IMR-90 (cell line): ENCODE measurements at regions not wholly inside any gene's neighbourhood (a gene's known extent, or its start where the extent isn't known, plus 50 kb on each side); places are given as distances from the start of the nearest gene placed in this dataset.

ENCODE experiments used
- ATAC-seq: fragments of 200-7000 bp; cut with Tn5 transposase; 2 replicates; pipeline ENCODE4 v1.9.1; 2020; ENCODE audit warnings: low read depth, mild to moderate bottlenecking, moderate library complexity
- BruUV-seq: library from RNA; stranded (reverse); fragments of 400-500 nt; replicated peaks from 2 replicates; lab custom pipeline; 2021; lab: Mats Ljungman, UMichigan
- CTCF ChIA-PET: fragments of 300-600 bp; formaldehyde crosslinking; extraction: SDS; loops from one replicate; lab custom pipeline; 2021; ENCODE audit warnings: antibody characterized with exemption; lab: Yijun Ruan, JAX
- POLR2A ChIA-PET: fragments of 300-600 bp; sonication (Branson Sonifier 250); formaldehyde crosslinking; loops from one replicate; lab custom pipeline; 2022; ENCODE audit warnings: antibody characterized with exemption; ENCODE audit not compliant: unreplicated experiment; lab: Charles Lee
- DNase-seq: peaks from one replicate; pipeline ENCODE4 v3.0.0; 2013
- H2AFZ ChIP-seq: replicated peaks from 2 replicates; pipeline ENCODE3; 2013; ENCODE audit warnings: low read length, mild to moderate bottlenecking; ENCODE audit not compliant: poor library complexity
- H2AK5ac ChIP-seq: 2 replicates; pipeline ENCODE4 v1.6.1; 2013; ENCODE audit warnings: low read depth, low read length, inconsistent platforms
- H2AK9ac ChIP-seq: replicated peaks from 2 replicates; pipeline ENCODE3; 2013; ENCODE audit warnings: mild to moderate bottlenecking, low read depth, low read length, moderate library complexity; ENCODE audit not compliant: poor library complexity
- H2BK120ac ChIP-seq: 2 replicates; pipeline ENCODE4 v1.6.1; 2013; ENCODE audit warnings: low read depth, low read length, inconsistent platforms
- H2BK15ac ChIP-seq: 3 replicates; pipeline ENCODE4 v1.6.1; 2013; ENCODE audit warnings: low read depth, low read length, inconsistent platforms
- H2BK20ac ChIP-seq: 2 replicates; pipeline ENCODE4 v1.6.1; 2013; ENCODE audit warnings: low read depth, mild to moderate bottlenecking, inconsistent platforms, low read length, moderate library complexity
- H2BK5ac ChIP-seq: 2 replicates; pipeline ENCODE4 v1.6.1; 2013; ENCODE audit warnings: mild to moderate bottlenecking, low read depth, low read length, inconsistent platforms; ENCODE audit not compliant: poor library complexity, severe bottlenecking
- H3K14ac ChIP-seq: replicated peaks from 2 replicates; pipeline ENCODE4 v1.6.1; 2013; ENCODE audit warnings: low read depth, low read length, inconsistent platforms
- H3K18ac ChIP-seq: 2 replicates; pipeline ENCODE4 v1.6.1; 2013; ENCODE audit warnings: low read depth, low read length, control low read depth
- H3K23ac ChIP-seq: 2 replicates; pipeline ENCODE4 v1.6.1; 2013; ENCODE audit warnings: low read depth, low read length, inconsistent platforms
- H3K27ac ChIP-seq: 2 replicates; pipeline ENCODE4 v1.5.1; 2013; ENCODE audit warnings: mild to moderate bottlenecking, control low read depth, low read length; ENCODE audit not compliant: insufficient read depth
- H3K27me3 ChIP-seq: 2 replicates; pipeline ENCODE4 v1.6.1; 2013; ENCODE audit warnings: low read length; ENCODE audit not compliant: control insufficient read depth, insufficient read depth
- H3K36me3 ChIP-seq: 2 replicates; pipeline ENCODE4 v1.6.1; 2013; ENCODE audit warnings: low read length, mixed read lengths; ENCODE audit not compliant: control insufficient read depth, insufficient read depth
- H3K4ac ChIP-seq: 2 replicates; pipeline ENCODE4 v1.6.1; 2013; ENCODE audit warnings: low read depth, low read length, inconsistent platforms
- H3K4me1 ChIP-seq: 2 replicates; pipeline ENCODE4 v1.6.1; 2013; ENCODE audit warnings: low read length, mixed read lengths; ENCODE audit not compliant: control insufficient read depth, insufficient read depth
- H3K4me2 ChIP-seq: 2 replicates; pipeline ENCODE4 v1.6.1; 2013; ENCODE audit warnings: low read depth, mild to moderate bottlenecking, control low read depth, low read length, moderate library complexity
- H3K4me3 ChIP-seq: 2 replicates; pipeline ENCODE4 v1.5.1; 2013; ENCODE audit warnings: low read depth, mild to moderate bottlenecking, control low read depth, low read length, moderate library complexity; ENCODE audit not compliant: insufficient read depth
- H3K56ac ChIP-seq: 2 replicates; pipeline ENCODE4 v1.6.1; 2013; ENCODE audit warnings: low read length, inconsistent platforms; ENCODE audit not compliant: insufficient read depth; ENCODE audit errors: extremely low read depth
- H3K79me1 ChIP-seq, 2 experiments: 2 replicates each; pipeline ENCODE4 v1.6.1; 2013; ENCODE audit warnings: low read length in 2 of 2, inconsistent platforms in 1 of 2, low read depth in 1 of 2
- H3K9ac ChIP-seq: 2 replicates; pipeline ENCODE4 v1.6.1; 2013; ENCODE audit warnings: low read depth, low read length, control low read depth
- H3K9me1 ChIP-seq: 2 replicates; pipeline ENCODE4 v1.6.1; 2013; ENCODE audit warnings: low read length, inconsistent platforms; ENCODE audit not compliant: insufficient read depth
- H3K9me3 ChIP-seq: 2 replicates; pipeline ENCODE4 v1.6.1; 2013; ENCODE audit warnings: low read length; ENCODE audit not compliant: control insufficient read depth, insufficient read depth
- H4K20me1 ChIP-seq: 2 replicates; pipeline ENCODE4 v1.6.1; 2013; ENCODE audit warnings: low read length, inconsistent platforms; ENCODE audit not compliant: insufficient read depth
- H4K5ac ChIP-seq: 2 replicates; pipeline ENCODE4 v1.6.1; 2013; ENCODE audit warnings: mild to moderate bottlenecking, low read depth, low read length, control low read depth
- H4K8ac ChIP-seq, 2 experiments: 2 replicates each; pipeline ENCODE4 v1.6.1; 2013; ENCODE audit warnings: low read depth in 2 of 2, low read length in 2 of 2, control low read depth in 1 of 2, inconsistent platforms in 1 of 2
- H4K91ac ChIP-seq: 2 replicates; pipeline ENCODE4 v1.6.1; 2013; ENCODE audit warnings: low read depth, low read length, inconsistent platforms; ENCODE audit not compliant: insufficient read depth
- CHD1 ChIP-seq: IDR thresholded peaks from 2 replicates; pipeline ENCODE4 v1.6.1; 2012; ENCODE audit warnings: low read depth, low read length, improper control_type of control experiment
- dilution Hi-C: fragments of 300-500 bp; cut with HindIII; formaldehyde crosslinking; loops from one replicate; pipeline ENCODE4 v1.14.3; 2018; ENCODE audit warnings: low sequenced_read_pairs; ENCODE audit not compliant: unreplicated experiment
- in situ Hi-C: fragments of 300-500 bp; cut with MboI; formaldehyde crosslinking; loops from 3 replicates; pipeline ENCODE4 v1.14.3; 2019; ENCODE audit warnings: low sequenced_read_pairs, inconsistent platforms, mixed read lengths
- intact Hi-C: fragments of 100-400 bp; cut with micrococcal nuclease; formaldehyde crosslinking; loops from 2 replicates; pipeline ENCODE4 v1.10.0; 2022

DNA sequence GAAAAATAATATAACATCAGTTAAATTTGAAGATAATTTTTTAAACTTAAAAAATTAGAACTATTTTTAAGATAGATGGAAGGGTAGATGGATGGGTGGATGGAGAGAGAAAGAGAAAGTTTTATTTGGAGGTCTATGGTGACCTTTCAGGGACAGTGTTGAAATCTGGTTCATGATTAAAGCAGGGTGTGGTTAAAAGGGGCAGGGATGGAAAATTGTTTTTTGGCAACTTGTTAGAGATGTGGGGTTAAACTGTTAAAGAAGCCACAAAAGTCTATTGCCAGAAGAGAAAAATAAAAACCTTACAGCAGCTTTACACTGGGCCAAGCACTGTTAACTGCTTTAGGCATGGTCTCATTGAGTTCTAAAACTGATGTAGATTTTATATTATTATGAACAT, 134.9 kb upstream of the GORAB start:
- Histone ChIP-seq H3K18ac (no peak overlapping the region), H2AFZ (no peak overlapping the region), H2AK5ac (no peak overlapping the region), H2AK9ac (no peak overlapping the region), H3K27ac (no peak overlapping the region), H3K36me3 (no peaks in the 10 kb centered on the region), H2BK15ac (no peak overlapping the region), H3K9ac (no peak overlapping the region), H3K27me3 (no peaks in the 10 kb centered on the region), H3K23ac (no peak overlapping the region), H3K4me1 (no peaks in the 10 kb centered on the region), H2BK20ac (no peak overlapping the region), H3K14ac (no peak overlapping the region), H3K9me1 (no peaks in the 10 kb centered on the region), H2BK120ac (no peak overlapping the region), H3K4ac (no peak overlapping the region), H3K9me3 (no peaks in the 10 kb centered on the region), H3K56ac (no peak overlapping the region), H4K8ac (no peak overlapping the region), H4K5ac (no peak overlapping the region), H4K20me1 (no peaks in the 10 kb centered on the region), H4K91ac (no peak overlapping the region), H2BK5ac (no peak overlapping the region), H3K4me2 (no peak overlapping the region), H3K79me1 (no peaks in the 10 kb centered on the region; a peak in 1 of 4 replicates), H3K4me3 (no peak overlapping the region)
- ChIA-PET CTCF (no interaction called here), POLR2A (no interaction called here)
- dilution Hi-C loops (no loop called here), intact Hi-C loops (no loop called here), in situ Hi-C loops (no loop called here)
- ATAC-seq (no peak), DNase-seq (no peak)
- no peak for TF ChIP-seq CHD1
- BruUV-seq: no TSS peak
